OCI-LY3 (cell line): ENCODE measurements at regions not wholly inside any gene's neighbourhood (a gene's known extent, or its start where the extent isn't known, plus 50 kb on each side); places are given as distances from the start of the nearest gene placed in this dataset.

ENCODE experiments used
- EZH2phosphoT487 ChIP-seq: fragments of 200-600 bp; shearing (Covaris generic); IDR thresholded peaks from 2 replicates; pipeline ENCODE4 v1.6.1; 2018; ENCODE audit warnings: antibody characterized with exemption, mixed run types, low read depth
- TF ChIP-seq, protein P1 (sequence below): fragments of 200-600, 300-600 bp; sonication (generic); IDR thresholded peaks from 2 replicates; pipeline ENCODE4 v1.5.1; 2014; ENCODE audit warnings: antibody characterized with exemption, low read length, low read depth

- TF ChIP-seq, protein P1, sequence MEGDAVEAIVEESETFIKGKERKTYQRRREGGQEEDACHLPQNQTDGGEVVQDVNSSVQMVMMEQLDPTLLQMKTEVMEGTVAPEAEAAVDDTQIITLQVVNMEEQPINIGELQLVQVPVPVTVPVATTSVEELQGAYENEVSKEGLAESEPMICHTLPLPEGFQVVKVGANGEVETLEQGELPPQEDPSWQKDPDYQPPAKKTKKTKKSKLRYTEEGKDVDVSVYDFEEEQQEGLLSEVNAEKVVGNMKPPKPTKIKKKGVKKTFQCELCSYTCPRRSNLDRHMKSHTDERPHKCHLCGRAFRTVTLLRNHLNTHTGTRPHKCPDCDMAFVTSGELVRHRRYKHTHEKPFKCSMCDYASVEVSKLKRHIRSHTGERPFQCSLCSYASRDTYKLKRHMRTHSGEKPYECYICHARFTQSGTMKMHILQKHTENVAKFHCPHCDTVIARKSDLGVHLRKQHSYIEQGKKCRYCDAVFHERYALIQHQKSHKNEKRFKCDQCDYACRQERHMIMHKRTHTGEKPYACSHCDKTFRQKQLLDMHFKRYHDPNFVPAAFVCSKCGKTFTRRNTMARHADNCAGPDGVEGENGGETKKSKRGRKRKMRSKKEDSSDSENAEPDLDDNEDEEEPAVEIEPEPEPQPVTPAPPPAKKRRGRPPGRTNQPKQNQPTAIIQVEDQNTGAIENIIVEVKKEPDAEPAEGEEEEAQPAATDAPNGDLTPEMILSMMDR = no peak
- no peak for TF ChIP-seq EZH2phosphoT487
These were observed 136.0 kb downstream of the FBXO4 start for GRCh38 chr5:42061121-42061520.
